ENCODE measurements at regions not wholly inside any gene's neighbourhood (a gene's known extent, or its start where the extent isn't known, plus 50 kb on each side); places are given as distances from the start of the nearest gene placed in this dataset.

- CTCF ChIA-PET: no interaction called here
Measured at GRCh38 chr10:107984149-107984548, 819.6 kb upstream of the SORCS1 start.

GRCh38 chr10:107978455-107978854 is 813.9 kb upstream of the SORCS1 start:
- no peak for TF ChIP-seq CTCF (IDR thresholded peaks at IDR 0.05; ENCODE audit: control extremely low read depth, extremely low read depth, low read depth, missing control alignments)
- ChIA-PET CTCF (interaction anchor here (2.7 kb wide), 1 partner anchor 11 kb away, joined by 12 read pairs; no protein-coding TSS in a partner anchor), POLR2A (no interaction called here)
- DNase-seq (ENCODE audit: extremely low spot score): no peak

More at GRCh38 chr10:107984149-107984548, 819.6 kb upstream of the SORCS1 start:
- no peak for TF ChIP-seq CTCF (IDR thresholded peaks at IDR 0.05; ENCODE audit: control extremely low read depth, extremely low read depth, low read depth, missing control alignments)
- DNase-seq (ENCODE audit: extremely low spot score): no peak
- POLR2A ChIA-PET: no interaction called here

- no peak for TF ChIP-seq CTCF (IDR thresholded peaks at IDR 0.05; ENCODE audit: control extremely low read depth, extremely low read depth, low read depth, missing control alignments)
- DNase-seq (ENCODE audit: extremely low spot score): no peak
- CTCF ChIA-PET: no interaction called here
- POLR2A ChIA-PET: no interaction called here
Measured at GRCh38 chr10:107971973-107972372, 807.5 kb upstream of the SORCS1 start.

GRCh38 chr10:107971411-107971810 is 806.9 kb upstream of the SORCS1 start:
- ChIA-PET POLR2A (no interaction called here), CTCF (no interaction called here)
- no peak for TF ChIP-seq CTCF (IDR thresholded peaks at IDR 0.05; ENCODE audit: control extremely low read depth, extremely low read depth, low read depth, missing control alignments)
- DNase-seq (ENCODE audit: extremely low spot score): no peak

GRCh38 chr10:107970512-107970911 is 806.0 kb upstream of the SORCS1 start:
- CTCF ChIA-PET: no interaction called here
- POLR2A ChIA-PET: no interaction called here
- no peak for TF ChIP-seq CTCF (IDR thresholded peaks at IDR 0.05; ENCODE audit: control extremely low read depth, extremely low read depth, low read depth, missing control alignments)
- no peak for DNase-seq (ENCODE audit: extremely low spot score)

GRCh38 chr10:107969936-107970335 is 805.4 kb upstream of the SORCS1 start:
- TF ChIP-seq CTCF (IDR thresholded peaks at IDR 0.05; ENCODE audit: control extremely low read depth, extremely low read depth, low read depth, missing control alignments): no peak
- no peak for DNase-seq (ENCODE audit: extremely low spot score)
- CTCF ChIA-PET: no interaction called here
- POLR2A ChIA-PET: no interaction called here

GRCh38 chr10:107966826-107967225 is 802.3 kb upstream of the SORCS1 start:
- ChIA-PET CTCF (interaction anchor here (2.1 kb wide), 1 partner anchor 15 kb away, joined by 7 read pairs; no protein-coding TSS in a partner anchor), POLR2A (no interaction called here)
- no peak for DNase-seq (ENCODE audit: extremely low spot score)
- TF ChIP-seq CTCF (IDR thresholded peaks at IDR 0.05; ENCODE audit: control extremely low read depth, extremely low read depth, low read depth, missing control alignments): no peak

Measured in GM10248 (cell line).